Thoracic aorta (tissue), 2 donors: ENCODE measurements at regions not wholly inside any gene's neighbourhood (a gene's known extent, or its start where the extent isn't known, plus 50 kb on each side); places are given as distances from the start of the nearest gene placed in this dataset.

ENCODE experiments used
- ATAC-seq: fragments of 150-250 bp; one replicate; pipeline ENCODE4 v1.8.0; 2017; ENCODE audit warnings: low read depth; ENCODE audit not compliant: insufficient number of reproducible peaks, low FRiP score
- DNase-seq: peaks from one replicate; pipeline ENCODE4 v3.0.0-alpha.2; 2020; ENCODE audit warnings: low spot score
- H3K27ac ChIP-seq, 2 donors: fragments of 200-600 bp; sonication (generic); 1 replicate in 1 of 2; 2 replicates in 1 of 2; pipeline ENCODE4 v1.5.1; 2016; ENCODE audit warnings: mild to moderate bottlenecking in 2 of 2, moderate library complexity in 2 of 2
- H3K27me3 ChIP-seq: fragments of 200-600 bp; sonication (generic); replicated peaks from 2 replicates; pipeline ENCODE4 v1.6.0; 2016; ENCODE audit warnings: mild to moderate bottlenecking; ENCODE audit not compliant: insufficient read depth
- H3K36me3 ChIP-seq: fragments of 200-600 bp; sonication (generic); one replicate; pipeline ENCODE4 v1.5.1; 2016
- H3K4me1 ChIP-seq, 2 donors: fragments of 200-600 bp; sonication (generic); 1 replicate in 1 of 2; 2 replicates in 1 of 2; pipeline versions ENCODE4 v1.5.1 to v1.6.0; 2016; ENCODE audit warnings: low read depth in 2 of 2, mild to moderate bottlenecking in 1 of 2; ENCODE audit not compliant: control insufficient read depth in 1 of 2
- H3K4me3 ChIP-seq: fragments of 200-600 bp; sonication (generic); 2 replicates; pipeline ENCODE4 v1.5.1; 2016; ENCODE audit warnings: mild to moderate bottlenecking
- H3K9me3 ChIP-seq: fragments of 200-600 bp; sonication (generic); 2 replicates; pipeline ENCODE4 v1.5.1; 2016
- TF ChIP-seq, protein P1 (sequence below): fragments of 200-600 bp; sonication (generic); IDR thresholded peaks from one replicate; pipeline ENCODE4 v1.5.1; 2019; ENCODE audit warnings: antibody characterized with exemption

DNA sequence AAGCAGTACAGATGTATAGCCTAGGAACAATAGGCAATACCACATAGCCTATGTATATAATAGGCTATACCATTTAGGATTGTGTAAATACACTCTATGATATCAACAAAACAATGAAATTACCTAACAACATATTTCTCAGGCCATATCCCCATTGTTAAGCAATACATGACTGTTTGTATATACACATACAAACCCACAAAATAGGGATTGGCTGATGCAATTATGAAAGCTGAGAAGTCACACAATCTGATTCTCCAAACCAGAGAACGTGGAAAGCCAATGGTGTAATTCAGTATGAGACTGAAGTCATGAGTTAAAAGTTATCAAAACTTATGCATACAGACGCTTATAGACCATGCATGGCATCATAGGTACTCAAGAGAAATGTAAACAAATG lies 700.1 kb upstream of the RAG2 start:
- H3K36me3 ChIP-seq = no peaks in the 10 kb centered on the region
- no peaks in the 10 kb centered on the region for H3K27me3 ChIP-seq
- DNase-seq = no peak
- TF ChIP-seq, protein P1, sequence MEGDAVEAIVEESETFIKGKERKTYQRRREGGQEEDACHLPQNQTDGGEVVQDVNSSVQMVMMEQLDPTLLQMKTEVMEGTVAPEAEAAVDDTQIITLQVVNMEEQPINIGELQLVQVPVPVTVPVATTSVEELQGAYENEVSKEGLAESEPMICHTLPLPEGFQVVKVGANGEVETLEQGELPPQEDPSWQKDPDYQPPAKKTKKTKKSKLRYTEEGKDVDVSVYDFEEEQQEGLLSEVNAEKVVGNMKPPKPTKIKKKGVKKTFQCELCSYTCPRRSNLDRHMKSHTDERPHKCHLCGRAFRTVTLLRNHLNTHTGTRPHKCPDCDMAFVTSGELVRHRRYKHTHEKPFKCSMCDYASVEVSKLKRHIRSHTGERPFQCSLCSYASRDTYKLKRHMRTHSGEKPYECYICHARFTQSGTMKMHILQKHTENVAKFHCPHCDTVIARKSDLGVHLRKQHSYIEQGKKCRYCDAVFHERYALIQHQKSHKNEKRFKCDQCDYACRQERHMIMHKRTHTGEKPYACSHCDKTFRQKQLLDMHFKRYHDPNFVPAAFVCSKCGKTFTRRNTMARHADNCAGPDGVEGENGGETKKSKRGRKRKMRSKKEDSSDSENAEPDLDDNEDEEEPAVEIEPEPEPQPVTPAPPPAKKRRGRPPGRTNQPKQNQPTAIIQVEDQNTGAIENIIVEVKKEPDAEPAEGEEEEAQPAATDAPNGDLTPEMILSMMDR = no peak
- H3K4me1 ChIP-seq = no peaks in the 10 kb centered on the region
- no peaks in the 10 kb centered on the region for H3K9me3 ChIP-seq
- no peak overlapping the region for H3K27ac ChIP-seq
- ATAC-seq = no peak
- H3K4me3 ChIP-seq = no peak overlapping the region

DNA sequence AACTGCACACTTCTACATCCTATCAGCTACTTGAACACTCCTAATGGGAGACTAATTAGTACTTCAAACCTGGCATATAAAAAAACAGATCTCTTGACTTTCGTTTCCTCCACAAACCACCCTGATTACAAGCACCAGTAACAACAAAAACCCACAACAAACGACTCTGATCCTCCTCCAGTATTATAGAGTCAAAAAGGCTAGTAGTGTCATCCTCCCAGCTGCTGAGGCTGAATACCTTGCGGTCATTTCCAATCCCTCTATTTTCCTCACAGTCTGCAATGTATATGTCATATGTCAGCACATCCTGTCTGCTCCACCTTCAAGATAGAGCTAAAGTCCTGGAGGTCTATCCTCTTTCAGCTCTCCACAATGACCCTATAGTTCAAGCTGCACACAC lies 688.9 kb upstream of the RAG2 start:
- no peaks in the 10 kb centered on the region for H3K36me3 ChIP-seq
- DNase-seq (no peak), ATAC-seq (no peak)
- H3K27ac ChIP-seq = no peak overlapping the region
- no peak overlapping the region for H3K4me3 ChIP-seq
- TF ChIP-seq, protein P1 = no peak
- no peaks in the 10 kb centered on the region for H3K27me3 ChIP-seq
- H3K4me1 ChIP-seq = no peaks in the 10 kb centered on the region
- no peaks in the 10 kb centered on the region for H3K9me3 ChIP-seq

DNA sequence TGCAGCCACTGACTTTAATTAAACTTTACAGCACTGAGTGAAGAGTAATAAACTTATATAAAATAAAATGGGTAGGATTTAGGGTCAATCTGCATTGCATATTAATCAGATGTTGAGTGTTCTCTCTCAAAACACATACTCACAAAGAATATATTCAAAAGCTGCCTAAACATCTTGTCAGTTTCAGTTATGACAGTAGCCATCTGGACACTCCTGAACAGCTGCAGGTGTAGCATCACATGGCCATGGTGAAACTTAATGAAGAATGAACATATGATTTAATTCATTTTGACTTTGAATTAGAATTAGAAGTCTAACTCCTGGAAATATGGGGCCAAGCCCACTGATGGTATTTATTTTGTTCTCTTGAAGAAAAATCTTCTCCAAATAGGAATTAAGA lies 684.3 kb upstream of the RAG2 start:
- ATAC-seq = no peak
- no peaks in the 10 kb centered on the region for H3K9me3 ChIP-seq

DNA sequence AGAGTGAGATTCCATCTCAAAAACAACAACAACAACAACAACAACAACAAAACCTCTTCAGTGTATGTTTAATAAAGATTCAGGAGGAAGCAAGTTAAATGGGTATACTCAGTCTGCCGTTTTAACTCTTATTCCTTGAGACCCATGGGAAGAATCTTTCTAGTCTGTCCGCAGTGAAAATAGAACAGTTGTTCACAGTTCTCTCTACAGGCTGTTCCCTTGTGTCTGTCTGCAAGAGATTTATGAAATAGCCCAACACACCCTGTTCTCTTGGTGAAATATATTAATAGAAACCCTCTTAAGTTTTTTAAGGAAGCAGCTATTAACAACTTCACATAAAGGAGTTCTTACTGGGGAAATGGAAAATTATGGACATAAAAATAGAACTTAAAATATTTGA lies 682.2 kb upstream of the RAG2 start:
- DNase-seq (no peak), ATAC-seq (no peak)
- Histone ChIP-seq H3K27me3 (no peaks in the 10 kb centered on the region), H3K4me1 (no peaks in the 10 kb centered on the region), H3K9me3 (no peaks in the 10 kb centered on the region), H3K36me3 (no peaks in the 10 kb centered on the region), H3K4me3 (no peak overlapping the region), H3K27ac (no peak overlapping the region)
- TF ChIP-seq, protein P1 = no peak

More for the DNA sequence above, 684.3 kb upstream of the RAG2 start:
- no peak for DNase-seq
- Histone ChIP-seq H3K4me3 (no peak overlapping the region), H3K27me3 (no peaks in the 10 kb centered on the region), H3K4me1 (no peaks in the 10 kb centered on the region), H3K27ac (no peak overlapping the region), H3K36me3 (no peaks in the 10 kb centered on the region)
- TF ChIP-seq, protein P1 = no peak

DNA sequence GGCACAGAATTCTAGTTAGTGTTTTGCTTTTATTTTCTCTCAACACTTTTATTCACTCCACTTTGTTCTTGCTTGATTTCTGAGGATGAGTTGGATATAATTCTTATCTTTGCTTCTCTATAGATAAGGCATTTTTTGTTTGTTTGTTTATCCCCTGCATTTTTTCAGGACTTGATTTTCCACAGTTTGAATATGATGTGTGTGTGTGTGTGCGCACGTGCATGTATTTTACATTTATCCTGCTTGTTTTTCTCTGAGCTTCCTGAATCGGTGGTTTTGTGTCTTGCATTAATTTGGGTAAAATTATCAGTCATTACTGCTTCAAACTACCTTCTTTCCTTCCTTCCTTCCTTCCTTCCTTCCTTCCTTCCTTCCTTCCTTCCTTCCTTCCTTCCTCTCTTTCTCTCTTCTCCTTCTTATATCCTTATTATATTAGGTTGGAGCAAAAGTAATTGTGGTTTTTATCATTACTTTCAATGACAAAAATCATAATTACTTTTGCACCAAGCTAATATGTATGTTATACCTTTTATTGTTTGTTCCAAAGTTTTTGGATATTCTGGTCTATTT lies 679.9 kb upstream of the RAG2 start:
- no peak overlapping the region for H3K27ac ChIP-seq
- DNase-seq (no peak), ATAC-seq (no peak)
- H3K9me3 ChIP-seq = no peaks in the 10 kb centered on the region
- no peaks in the 10 kb centered on the region for H3K4me1 ChIP-seq
- H3K36me3 ChIP-seq = no peaks in the 10 kb centered on the region
- H3K4me3 ChIP-seq = no peak overlapping the region
- H3K27me3 ChIP-seq = no peaks in the 10 kb centered on the region
- TF ChIP-seq, protein P1 = no peak
